HEK293T (cell line): ENCODE measurements at regions not wholly inside any gene's neighbourhood (a gene's known extent, or its start where the extent isn't known, plus 50 kb on each side); places are given as distances from the start of the nearest gene placed in this dataset.

Experiments
- BHLHE40 ChIP-seq: fragments of 450-650 bp; IDR thresholded peaks from 2 replicates; pipeline ENCODE4 v1.6.1; 2016; ENCODE audit warnings: mild to moderate bottlenecking, moderate library complexity, borderline replicate concordance
- HDGF ChIP-seq: fragments of 450-650 bp; IDR thresholded peaks from 2 replicates; pipeline ENCODE4 v1.6.1; 2017; ENCODE audit warnings: antibody characterized with exemption, borderline replicate concordance
- LEF1 ChIP-seq: fragments of 450-650 bp; IDR thresholded peaks from 2 replicates; pipeline ENCODE4 v1.6.1; 2017; ENCODE audit warnings: mild to moderate bottlenecking, borderline replicate concordance
- SP1 ChIP-seq: fragments of 450-650 bp; IDR thresholded peaks from 2 replicates; pipeline ENCODE4 v1.6.1; 2017

DNA sequence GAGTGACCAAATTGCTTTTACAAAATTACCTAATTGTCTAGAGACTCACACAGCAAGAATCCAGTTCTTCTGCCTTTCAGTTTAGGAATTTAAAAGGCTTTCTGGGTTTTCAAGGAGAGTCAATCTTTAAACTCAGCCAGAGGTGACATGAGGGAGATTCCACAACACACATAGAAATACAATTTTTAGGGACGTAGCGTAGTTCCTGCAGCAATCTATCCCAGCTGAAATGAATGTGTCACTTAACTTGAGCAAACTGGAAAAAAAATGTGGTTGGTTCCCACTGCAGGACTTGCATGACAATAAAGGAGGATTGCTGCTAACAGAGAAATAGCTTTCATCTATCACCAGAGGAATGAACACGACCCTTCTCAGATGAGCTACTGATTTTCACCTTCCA, 269.7 kb downstream of the OTOL1 start:
- TF ChIP-seq BHLHE40 (no peak), LEF1 (no peak), HDGF (no peak), SP1 (no peak)
